Amniotic stem cell (primary cell): ENCODE measurements at regions not wholly inside any gene's neighbourhood (a gene's known extent, or its start where the extent isn't known, plus 50 kb on each side); places are given as distances from the start of the nearest gene placed in this dataset.

ENCODE experiments used
- DNase-seq: peaks from one replicate; lab custom pipeline; 2025; lab: John Stamatoyannopoulos, UW

DNA sequence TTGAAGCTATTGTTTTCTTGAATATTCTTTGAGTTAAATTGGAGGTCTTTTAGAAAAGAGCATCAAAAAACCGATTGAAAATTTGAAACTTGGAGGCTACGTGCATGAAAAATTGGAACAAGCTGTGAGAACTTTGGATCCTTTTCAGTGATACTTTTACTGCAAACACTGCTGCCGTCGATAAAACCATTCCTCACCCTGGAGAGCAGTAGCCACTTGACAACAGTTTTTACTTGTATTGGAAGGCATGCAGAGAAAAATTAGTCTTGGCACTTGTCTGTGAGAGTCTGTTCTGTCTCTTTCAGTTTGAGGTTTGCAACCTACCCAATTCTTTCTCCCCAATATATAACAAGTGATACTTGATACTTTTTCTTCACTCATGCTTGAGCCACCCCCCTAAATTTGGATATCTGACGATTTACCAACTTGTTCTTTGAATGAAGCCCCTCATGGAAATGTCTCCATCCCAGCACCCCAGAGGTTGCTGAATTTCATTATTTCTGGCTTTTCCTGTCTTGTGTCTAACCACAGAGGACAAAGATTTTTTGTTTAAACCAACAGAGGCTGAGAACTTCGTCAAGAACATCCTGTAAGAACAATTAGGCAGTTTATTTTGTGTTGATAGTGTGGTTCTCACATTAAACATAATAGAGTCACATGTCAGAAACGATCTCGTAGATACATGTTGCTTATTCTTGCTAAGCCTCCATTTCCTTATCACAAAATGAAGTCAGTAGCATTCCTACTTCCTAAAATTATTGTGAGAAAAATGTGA lies 307.3 kb upstream of the PLSCR5 start:
- no peak for DNase-seq

GRCh38 chr3:146903927-146904326 lies 298.8 kb upstream of the PLSCR5 start:
- DNase-seq, result no peak

GRCh38 chr3:146899171-146899570 lies 294.0 kb upstream of the PLSCR5 start:
- DNase-seq, result no peak

- DNase-seq, result no peak
Observed at GRCh38 chr3:146896711-146897110, 291.6 kb upstream of the PLSCR5 start.

DNA sequence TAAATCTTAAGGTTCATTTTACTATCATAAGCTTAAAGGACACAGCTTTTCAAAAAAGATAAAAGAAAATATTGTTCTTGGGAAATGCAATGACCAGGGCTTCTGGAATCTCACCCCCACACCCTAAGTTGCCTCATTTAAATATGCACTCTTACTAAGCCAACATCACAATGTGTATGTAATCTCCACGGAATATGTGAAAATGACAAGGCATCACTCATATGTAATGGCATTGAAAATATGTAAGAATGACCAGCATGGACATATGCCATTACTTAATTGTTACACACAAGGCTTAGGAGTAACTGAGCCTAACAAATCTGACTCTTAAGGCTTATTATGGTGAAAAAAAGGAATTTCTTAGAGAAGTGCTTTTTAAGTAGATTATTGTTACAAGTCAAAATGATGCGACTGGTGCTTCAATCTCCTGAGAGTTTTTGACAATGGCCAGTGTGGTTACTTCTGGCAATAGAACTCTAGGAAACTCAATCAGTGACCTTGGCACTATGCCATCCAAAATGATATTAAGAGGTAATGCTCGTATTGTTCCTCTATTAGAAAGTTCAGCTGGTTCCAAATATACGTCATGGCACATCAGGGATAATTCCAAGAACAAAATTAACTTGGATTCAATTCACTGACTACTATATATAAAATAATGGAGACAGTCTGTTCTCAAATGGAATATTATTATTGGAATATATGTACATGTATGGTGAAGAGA lies 290.0 kb upstream of the PLSCR5 start:
- peak; percentile 26 for DNase-seq

GRCh38 chr3:146894406-146894805 lies 289.3 kb upstream of the PLSCR5 start:
- DNase-seq, result no peak

DNA sequence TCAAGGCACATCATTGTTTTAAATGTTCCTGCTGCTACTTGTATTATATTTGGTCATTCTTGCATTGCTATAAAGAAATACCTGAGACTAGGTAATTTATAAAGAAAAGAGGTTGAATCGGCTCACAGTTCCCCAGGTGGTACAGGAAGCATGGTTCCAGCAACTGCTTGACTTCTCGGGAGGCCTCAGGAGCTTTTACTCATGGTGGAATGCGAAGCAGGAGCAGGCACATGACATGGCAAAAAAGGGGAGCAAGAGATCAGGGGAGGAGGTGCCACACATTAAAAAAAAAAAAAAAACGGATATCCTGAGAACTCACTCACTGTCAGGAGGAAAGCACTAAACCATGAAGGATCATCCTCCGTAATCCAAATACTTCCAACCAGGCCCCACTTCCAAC lies 286.9 kb upstream of the PLSCR5 start:
- DNase-seq, result no peak

DNA sequence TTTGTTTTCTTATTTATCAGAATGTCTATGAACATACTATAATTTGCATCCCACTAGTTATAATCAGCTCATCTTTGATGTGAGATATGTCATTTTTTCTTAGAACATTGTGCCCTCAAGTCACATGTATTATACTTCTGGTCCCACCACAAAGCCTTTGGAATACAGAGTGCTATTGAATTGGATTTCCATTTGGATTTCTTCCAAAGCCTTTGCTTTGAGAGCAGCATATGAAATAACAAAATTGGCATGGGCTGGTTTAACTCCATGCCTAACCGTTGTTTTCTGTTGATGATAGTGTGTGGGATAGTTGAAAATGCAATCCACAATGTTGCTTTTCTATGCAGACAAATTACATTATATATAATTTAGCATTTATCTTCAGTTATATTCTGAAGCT lies 284.5 kb upstream of the PLSCR5 start:
- DNase-seq, result no peak

DNA sequence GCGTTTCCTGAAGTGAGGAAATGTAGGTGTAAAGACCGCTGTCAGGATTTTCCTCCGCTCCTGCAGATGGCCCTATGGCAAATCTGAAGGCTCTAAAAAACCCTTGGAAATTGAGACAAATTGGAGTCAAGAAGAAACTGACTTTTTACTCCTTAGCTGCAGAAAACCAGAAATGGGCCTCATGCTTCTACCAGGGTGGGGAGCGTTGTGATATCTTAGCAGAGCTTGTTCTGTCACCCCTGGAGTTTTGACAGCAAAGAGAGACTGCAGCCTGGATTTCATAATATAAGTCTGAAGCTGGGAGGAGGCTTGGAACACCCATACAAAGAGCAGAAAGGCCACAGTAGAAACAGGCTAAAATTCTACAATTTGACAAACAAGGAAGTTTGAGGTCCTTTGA lies 283.0 kb upstream of the PLSCR5 start:
- DNase-seq, result no peak

DNA sequence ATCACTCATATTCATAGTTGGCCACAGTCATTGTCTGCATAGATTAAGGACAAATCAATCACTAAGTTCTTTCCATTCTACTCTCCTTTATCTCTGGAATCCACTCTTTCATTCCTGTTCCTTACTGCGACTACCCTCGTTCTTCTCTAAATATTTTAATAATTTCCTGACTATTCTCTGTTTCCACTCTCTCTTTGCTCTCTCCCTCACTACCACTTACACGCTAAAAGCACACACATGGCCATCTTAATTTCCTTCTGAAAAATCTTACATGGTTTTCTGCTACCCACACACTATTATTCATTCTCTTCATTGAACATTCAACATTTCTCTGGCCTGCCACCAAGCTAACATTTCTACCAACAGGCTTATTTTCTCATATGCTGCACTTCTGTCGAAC lies 279.6 kb upstream of the PLSCR5 start:
- no peak for DNase-seq

GRCh38 chr3:146884296-146884695 lies 279.1 kb upstream of the PLSCR5 start:
- no peak for DNase-seq

DNA sequence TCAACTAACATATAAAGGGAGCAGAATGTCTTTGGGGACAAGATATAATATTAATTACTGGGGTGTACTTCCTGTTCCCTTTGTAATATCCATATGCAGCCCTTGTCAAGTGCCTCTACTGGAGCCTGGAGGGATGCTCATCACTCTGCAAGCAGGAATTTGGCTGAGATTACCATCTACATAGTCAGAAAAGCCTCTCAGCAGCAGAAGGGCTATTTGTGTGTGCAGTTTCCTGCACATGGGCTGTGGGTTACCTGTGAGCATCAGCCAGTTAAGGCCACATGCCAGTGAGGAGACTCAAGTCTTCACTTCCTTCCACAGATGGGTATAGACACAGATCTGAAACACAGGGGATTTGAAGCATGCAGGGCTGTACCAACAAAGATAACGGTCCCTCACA lies 278.1 kb upstream of the PLSCR5 start:
- DNase-seq, result no peak

DNA sequence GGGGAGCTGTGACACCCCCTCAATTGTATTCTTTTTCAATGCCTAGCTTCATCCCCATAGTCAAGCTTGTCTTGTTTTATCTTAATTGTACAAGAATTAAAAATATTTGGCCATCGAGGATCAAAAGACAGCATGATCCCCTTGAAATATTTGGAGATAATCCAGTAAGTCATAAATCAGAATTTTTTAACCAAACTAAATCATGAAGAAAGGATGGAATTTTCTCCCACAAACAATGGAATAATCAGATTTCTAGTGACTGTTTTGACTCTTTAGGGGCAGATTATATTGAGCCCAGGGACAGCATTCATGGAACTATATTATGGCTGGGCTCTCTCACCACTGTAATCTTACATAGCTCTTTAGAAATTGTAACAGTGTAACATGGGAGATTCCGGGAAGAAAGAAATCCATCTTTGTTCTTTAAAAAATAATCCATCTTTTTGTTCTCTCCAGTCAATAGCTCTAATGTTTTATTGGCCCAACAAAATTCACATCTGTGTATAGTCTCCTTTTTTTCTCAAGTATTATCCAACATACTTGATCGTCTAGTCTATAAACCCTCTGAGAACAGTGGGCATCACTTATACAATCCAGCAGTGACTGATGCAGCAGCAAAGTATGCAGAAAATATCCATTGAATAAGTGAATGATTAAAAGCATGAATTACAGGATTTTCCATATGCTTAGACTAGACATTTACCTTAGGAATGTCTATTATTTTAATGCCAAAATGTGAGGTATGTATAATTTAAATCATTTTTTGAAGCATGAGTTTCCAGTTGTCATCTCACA lies 277.0 kb upstream of the PLSCR5 start:
- DNase-seq, result no peak

DNA sequence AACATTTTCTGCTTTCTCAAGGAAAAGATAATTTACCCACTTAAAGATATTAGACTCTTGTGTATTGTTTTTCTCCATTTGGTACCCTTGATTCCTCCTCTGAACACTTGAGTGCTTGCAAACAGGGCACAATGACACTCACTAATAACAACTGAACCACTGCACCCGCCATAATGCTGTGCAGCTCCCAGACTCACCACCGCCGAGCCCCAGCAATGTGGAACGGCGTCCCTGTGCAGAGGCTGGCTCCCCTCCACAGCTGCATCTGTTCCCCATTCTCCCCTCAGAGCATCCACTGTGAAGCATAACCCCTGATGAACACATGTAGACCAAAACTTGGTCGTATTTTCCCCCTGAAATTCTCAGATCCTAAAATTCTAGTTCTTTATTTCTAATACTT lies 276.2 kb upstream of the PLSCR5 start:
- no peak for DNase-seq

GRCh38 chr3:146873748-146874147 lies 268.6 kb upstream of the PLSCR5 start:
- DNase-seq, result no peak

GRCh38 chr3:146865175-146865755 lies 260.1 kb upstream of the PLSCR5 start:
- DNase-seq, result no peak

DNA sequence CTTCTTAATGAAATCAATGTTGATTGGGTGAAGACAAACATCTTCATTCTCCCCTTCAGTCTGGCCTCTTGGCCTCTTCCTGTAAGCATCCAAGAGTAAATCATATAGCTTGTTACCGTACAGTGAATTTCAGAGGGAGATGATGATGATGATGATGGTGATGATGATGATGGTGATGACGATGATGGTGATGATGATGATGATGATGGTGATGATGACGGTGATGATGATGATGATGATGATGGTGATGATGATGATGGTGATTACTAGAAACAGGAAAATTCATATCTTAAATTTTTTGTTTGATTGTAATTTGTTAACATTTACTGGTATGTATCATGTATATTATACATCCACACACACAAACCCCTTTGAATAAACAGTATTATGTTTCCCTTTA lies 256.1 kb upstream of the PLSCR5 start:
- no peak for DNase-seq

- DNase-seq, result no peak
Observed at GRCh38 chr3:146854523-146854922, 249.4 kb upstream of the PLSCR5 start.

DNA sequence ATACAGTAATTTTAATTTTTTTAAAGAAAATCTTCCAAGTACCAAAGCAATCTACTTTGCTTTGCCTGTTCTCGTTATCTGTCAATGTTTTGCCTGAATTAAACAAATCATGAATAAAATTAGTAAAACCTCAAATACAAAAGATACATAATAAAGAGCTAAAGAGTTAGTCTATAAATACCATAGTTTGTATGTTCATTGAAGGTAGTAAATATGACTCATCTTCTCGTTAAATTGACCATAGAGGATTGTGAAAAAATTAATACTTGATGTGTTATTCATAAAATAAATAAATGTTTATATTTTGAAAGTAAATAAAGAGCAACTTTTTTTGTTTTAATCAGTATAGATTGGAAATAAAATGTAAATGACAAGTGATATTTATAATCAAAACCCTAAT lies 246.5 kb upstream of the PLSCR5 start:
- DNase-seq, result no peak

- no peak for DNase-seq
Observed at GRCh38 chr3:146845361-146845760, 240.2 kb upstream of the PLSCR5 start.

- DNase-seq, result no peak
Observed at GRCh38 chr3:146843476-146843875, 238.3 kb upstream of the PLSCR5 start.

- no peak for DNase-seq
Observed at GRCh38 chr3:146839727-146840375, 234.7 kb upstream of the PLSCR5 start.
